H9 (cell line): ENCODE measurements at regions not wholly inside any gene's neighbourhood (a gene's known extent, or its start where the extent isn't known, plus 50 kb on each side); places are given as distances from the start of the nearest gene placed in this dataset.
A peak's percentile ranks its signal among the peaks of the same experiment; 100 is the strongest.

Source experiments
- DNase-seq: peaks from one replicate; pipeline ENCODE4 v3.0.0-alpha.2; 2017
- H2AFZ ChIP-seq: one replicate; pipeline ENCODE4 v1.6.1; 2013; ENCODE audit warnings: mild to moderate bottlenecking, low read length, control low read depth, moderate library complexity
- H2AK5ac ChIP-seq: 2 replicates; pipeline ENCODE4 v1.6.1; 2013; ENCODE audit warnings: low read length, control low read depth, mixed read lengths; ENCODE audit not compliant: insufficient read length
- H2BK120ac ChIP-seq: one replicate; pipeline ENCODE4 v1.6.1; 2013; ENCODE audit warnings: low read depth, mild to moderate bottlenecking, low read length, control low read depth, inconsistent platforms; ENCODE audit not compliant: poor library complexity, severe bottlenecking
- H2BK12ac ChIP-seq: 2 replicates; pipeline ENCODE4 v1.6.1; 2013; ENCODE audit warnings: low read length, control low read depth, mixed read lengths, low read depth; ENCODE audit not compliant: insufficient read length
- H2BK15ac ChIP-seq: 2 replicates; pipeline ENCODE4 v1.6.1; 2013; ENCODE audit warnings: low read depth, low read length, control low read depth
- H2BK20ac ChIP-seq: one replicate; pipeline ENCODE4 v1.6.1; 2013; ENCODE audit warnings: low read depth, mild to moderate bottlenecking, low read length, control low read depth, inconsistent platforms; ENCODE audit not compliant: poor library complexity, severe bottlenecking
- H2BK5ac ChIP-seq: 2 replicates; pipeline ENCODE4 v1.6.1; 2013; ENCODE audit warnings: low read length, control low read depth, mixed read lengths; ENCODE audit not compliant: insufficient read length
- H3K14ac ChIP-seq: 2 replicates; pipeline ENCODE4 v1.6.1; 2013; ENCODE audit warnings: low read length, control low read depth; ENCODE audit not compliant: insufficient read depth
- H3K18ac ChIP-seq: 2 replicates; pipeline ENCODE4 v1.6.1; 2013; ENCODE audit warnings: low read depth, mild to moderate bottlenecking, mixed read lengths, low read length, control low read depth; ENCODE audit not compliant: insufficient read length
- H3K23ac ChIP-seq: 2 replicates; pipeline ENCODE4 v1.6.1; 2013; ENCODE audit warnings: low read length, control low read depth, mixed read lengths, low read depth; ENCODE audit not compliant: insufficient read length
- H3K23me2 ChIP-seq: 2 replicates; pipeline ENCODE4 v1.6.1; 2013; ENCODE audit warnings: low read depth, mild to moderate bottlenecking, mixed read lengths, low read length, control low read depth; ENCODE audit not compliant: insufficient read length, poor library complexity, severe bottlenecking
- H3K27ac ChIP-seq: 2 replicates; pipeline ENCODE4 v1.5.1; 2013; ENCODE audit warnings: low read length, control low read depth, mixed read lengths, low read depth; ENCODE audit not compliant: insufficient read length
- H3K27me3 ChIP-seq: 2 replicates; pipeline ENCODE4 v1.6.1; 2013; ENCODE audit warnings: low read length, control low read depth, inconsistent platforms; ENCODE audit not compliant: insufficient read depth
- H3K4ac ChIP-seq: 2 replicates; pipeline ENCODE4 v1.6.1; 2013; ENCODE audit warnings: low read depth, mild to moderate bottlenecking, control low read depth, inconsistent platforms, low read length, moderate library complexity
- H3K4me1 ChIP-seq: 2 replicates; pipeline ENCODE4 v1.6.1; 2013; ENCODE audit warnings: low read length, control low read depth, inconsistent platforms; ENCODE audit not compliant: insufficient read depth
- H3K4me2 ChIP-seq: 2 replicates; pipeline ENCODE4 v1.6.1; 2013; ENCODE audit warnings: low read length, control low read depth, mixed read lengths; ENCODE audit not compliant: insufficient read length, insufficient read depth
- H3K56ac ChIP-seq: 2 replicates; pipeline ENCODE4 v1.6.1; 2013; ENCODE audit warnings: low read depth, mild to moderate bottlenecking, mixed read lengths, low read length, control low read depth; ENCODE audit not compliant: insufficient read length
- H3K79me1 ChIP-seq: 2 replicates; pipeline ENCODE4 v1.6.1; 2013; ENCODE audit warnings: low read depth, mild to moderate bottlenecking, moderate library complexity, low read length, control low read depth, inconsistent platforms; ENCODE audit not compliant: insufficient read depth, poor library complexity, severe bottlenecking
- H3K79me2 ChIP-seq: 2 replicates; pipeline ENCODE4 v1.6.1; 2013; ENCODE audit warnings: low read length, control low read depth, inconsistent platforms; ENCODE audit not compliant: insufficient read depth
- H3K9ac ChIP-seq: 2 replicates; pipeline ENCODE4 v1.6.1; 2013; ENCODE audit warnings: low read length, control low read depth, mixed read lengths; ENCODE audit not compliant: insufficient read length; ENCODE audit errors: extremely low read depth
- H3K9me3 ChIP-seq: one replicate; pipeline ENCODE4 v1.6.1; 2013; ENCODE audit warnings: low read depth, low read length, inconsistent platforms; ENCODE audit not compliant: control insufficient read depth
- H3T11ph ChIP-seq: one replicate; pipeline ENCODE4 v1.6.1; 2013; ENCODE audit warnings: mild to moderate bottlenecking, low read length, control low read depth, inconsistent platforms
- H4K20me1 ChIP-seq: one replicate; pipeline ENCODE4 v1.6.1; 2013; ENCODE audit not compliant: control insufficient read depth, insufficient read length, insufficient read depth
- H4K5ac ChIP-seq: 2 replicates; pipeline ENCODE4 v1.6.1; 2013; ENCODE audit warnings: low read depth, mild to moderate bottlenecking, mixed read lengths, low read length, control low read depth; ENCODE audit not compliant: insufficient read length
- H4K8ac ChIP-seq: replicated peaks from 2 replicates; pipeline ENCODE4 v1.6.1; 2013; ENCODE audit warnings: low read length, control low read depth, mixed read lengths, low read depth; ENCODE audit not compliant: insufficient read length
- H4K91ac ChIP-seq: 2 replicates; pipeline ENCODE4 v1.6.1; 2013; ENCODE audit warnings: low read depth, mild to moderate bottlenecking, moderate library complexity, mixed read lengths, low read length, control low read depth; ENCODE audit not compliant: insufficient read length
- H3K27ac Mint-ChIP-seq, 3 experiments: 2 replicates in 2 of 3; 3 replicates in 1 of 3; pipeline ENCODE4 v1.8.0; 2020 to 2021; ENCODE audit warnings: mixed read lengths in 3 of 3, mild to moderate bottlenecking in 1 of 3, moderate library complexity in 1 of 3
- H3K27me3 Mint-ChIP-seq: 2 replicates; pipeline ENCODE4 v1.8.0; 2021; ENCODE audit warnings: low read depth, mild to moderate bottlenecking, moderate library complexity, mixed read lengths
- H3K36me3 Mint-ChIP-seq, 3 experiments: 2 replicates in 2 of 3; 3 replicates in 1 of 3; pipeline ENCODE4 v1.8.0; 2020 to 2021; ENCODE audit warnings: low read depth in 3 of 3, mixed read lengths in 3 of 3; ENCODE audit not compliant: insufficient read depth in 1 of 3
- H3K4me1 Mint-ChIP-seq, 2 experiments: 2 replicates each; pipeline ENCODE4 v1.8.0; 2020; ENCODE audit warnings: mixed read lengths in 2 of 2
- H3K4me3 Mint-ChIP-seq, 2 experiments: 2 replicates in 1 of 2; 3 replicates in 1 of 2; pipeline ENCODE4 v1.8.0; 2020 to 2021; ENCODE audit warnings: mild to moderate bottlenecking in 2 of 2, mixed read lengths in 2 of 2, moderate library complexity in 1 of 2
- H3K9me3 Mint-ChIP-seq, 2 experiments: 2 replicates in 1 of 2; 3 replicates in 1 of 2; pipeline ENCODE4 v1.8.0; 2020; ENCODE audit warnings: mild to moderate bottlenecking in 2 of 2, mixed read lengths in 2 of 2, moderate library complexity in 1 of 2
- CTCF ChIP-seq: fragments of 200-600 bp; sonication (generic); conservative IDR thresholded peaks from 3 replicates; pipeline ENCODE4 v1.8.0; 2021; ENCODE audit warnings: antibody characterized with exemption, mild to moderate bottlenecking
- WGBS: extraction: QIAGEN DNeasy Blood & Tissue Kit; methylation state at CpG from one replicate; pipeline ENCODE4 v1.1.7; 2013; ENCODE audit warnings: missing lambda C conversion rate, low lambda C conversion rate, mixed read lengths; ENCODE audit not compliant: insufficient read length; ENCODE audit errors: extremely low coverage; 5-methylcytosine and 5-hydroxymethylcytosine counted together

- no peaks in the 10 kb centered on the region for H3K23me2 ChIP-seq
- WGBS, result no CpG with 5 or more reads among the region's 4 CpGs
- Mint-ChIP-seq H3K27me3 (no peaks in the 10 kb centered on the region), H3K27ac (peak overlapping the region; percentile 69 to 95 (median 86); a peak in 6 of 7 replicates), H3K36me3 (peaks cover 0 to 5% (median 3%) of the 10 kb centered on the region in 3 experiments; a peak in 5 of 7 replicates), H3K4me3 (no peak overlapping the region; a peak in 1 of 5 replicates), H3K4me1 (peaks cover 4 to 13% of the 10 kb centered on the region in 2 experiments; a peak in 3 of 4 replicates), H3K9me3 (peaks cover 6 to 7% of the 10 kb centered on the region in 2 experiments; a peak in 3 of 5 replicates)
- no peak overlapping the region for H4K8ac ChIP-seq
- H4K91ac ChIP-seq, result no peak overlapping the region
- no peak overlapping the region for H3K4ac ChIP-seq
- no peak for TF ChIP-seq CTCF
- no peak overlapping the region for H4K5ac ChIP-seq
- peak overlapping the region; percentile 93 for H2AK5ac ChIP-seq
- H3K23ac ChIP-seq, result no peak overlapping the region
- H3K18ac ChIP-seq, result no peak overlapping the region
- H4K20me1 ChIP-seq, result no peaks in the 10 kb centered on the region
- no peak overlapping the region for H2BK120ac ChIP-seq
- no peak overlapping the region for H3K9ac ChIP-seq
- no peak overlapping the region for H2BK20ac ChIP-seq
- peak overlapping the region; percentile 41 for H2BK5ac ChIP-seq
- H3K27me3 ChIP-seq, result no peaks in the 10 kb centered on the region
- no peak overlapping the region for H3K56ac ChIP-seq
- H3K14ac ChIP-seq, result no peak overlapping the region
- no peaks in the 10 kb centered on the region for H3K79me2 ChIP-seq
- H3K27ac ChIP-seq, result peak overlapping the region; percentile 84
- no peak overlapping the region for H3T11ph ChIP-seq
- H3K9me3 ChIP-seq, result no peaks in the 10 kb centered on the region
- H3K4me1 ChIP-seq, result peaks cover 10% of the 10 kb centered on the region
- no peak overlapping the region for H2BK15ac ChIP-seq
- H2BK12ac ChIP-seq, result no peak overlapping the region
- peak overlapping the region; percentile 43 for H3K4me2 ChIP-seq
- H2AFZ ChIP-seq, result no peak overlapping the region
- no peaks in the 10 kb centered on the region for H3K79me1 ChIP-seq
- no peak for DNase-seq
Observed at GRCh38 chr7:120014925-120015465, 258.0 kb upstream of the KCND2 start.
